NOMO-1 treated with dmso at 0.1 percent for 144 hours (cell line): ENCODE measurements at regions not wholly inside any gene's neighbourhood (a gene's known extent, or its start where the extent isn't known, plus 50 kb on each side); places are given as distances from the start of the nearest gene placed in this dataset.
"Not testable (repeated sequence)": the region's sequence is repeated elsewhere in the genome, so short reads cannot be mapped to it uniquely, and the experiment has no call there.

Source experiments
- DNase-seq: peaks from one replicate; lab custom pipeline; 2025; ENCODE audit not compliant: unreplicated experiment; lab: John Stamatoyannopoulos, UW

- DNase-seq, result no peak
These were observed 109.2 kb downstream of the OSTF1 start for GRCh38 chr9:75197561-75197960.

GRCh38 chr9:75198436-75198835, 110.1 kb downstream of the OSTF1 start:
- DNase-seq, result no peak

GRCh38 chr9:75200892-75201470, 112.7 kb downstream of the OSTF1 start:
- no peak for DNase-seq

- no peak for DNase-seq
These were observed 113.3 kb downstream of the OSTF1 start for GRCh38 chr9:75201480-75202209.

GRCh38 chr9:75207997-75208396, 119.7 kb downstream of the OSTF1 start:
- not testable (repeated sequence) for DNase-seq

- DNase-seq, result no peak
These were observed 121.9 kb downstream of the OSTF1 start for GRCh38 chr9:75210215-75210614.

- DNase-seq, result no peak
These were observed 125.5 kb downstream of the OSTF1 start for GRCh38 chr9:75213765-75214164.

GRCh38 chr9:75226403-75227139, 138.3 kb downstream of the OSTF1 start:
- no peak for DNase-seq

- DNase-seq, result no peak
These were observed 140.6 kb downstream of the OSTF1 start for GRCh38 chr9:75228893-75229292.

GRCh38 chr9:75229605-75230332, 141.5 kb downstream of the OSTF1 start:
- no peak for DNase-seq

GRCh38 chr9:75230469-75230868, 142.2 kb downstream of the OSTF1 start:
- DNase-seq, result no peak

- no peak for DNase-seq
These were observed 142.9 kb downstream of the OSTF1 start for GRCh38 chr9:75231167-75231566.

- DNase-seq, result no peak
These were observed 144.7 kb downstream of the OSTF1 start for GRCh38 chr9:75233011-75233410.

GRCh38 chr9:75235632-75236031, 147.3 kb downstream of the OSTF1 start:
- no peak for DNase-seq

GRCh38 chr9:75238311-75238976, 150.1 kb downstream of the OSTF1 start:
- DNase-seq, result no peak

- peak; percentile 22 for DNase-seq
These were observed 150.9 kb downstream of the OSTF1 start for GRCh38 chr9:75239176-75239575.

- DNase-seq, result no peak
These were observed 154.1 kb downstream of the OSTF1 start for GRCh38 chr9:75242426-75242825.

- DNase-seq, result no peak
These were observed 158.6 kb downstream of the OSTF1 start for GRCh38 chr9:75246949-75247348.

GRCh38 chr9:75265525-75265972, 177.2 kb downstream of the OSTF1 start:
- DNase-seq, result no peak

- no peak for DNase-seq
These were observed 180.9 kb downstream of the OSTF1 start for GRCh38 chr9:75269197-75269596.

GRCh38 chr9:75273055-75273454, 184.7 kb downstream of the OSTF1 start:
- DNase-seq, result not testable (repeated sequence)
